Mammary epithelial cell (primary cell): ENCODE measurements at regions not wholly inside any gene's neighbourhood (a gene's known extent, or its start where the extent isn't known, plus 50 kb on each side); places are given as distances from the start of the nearest gene placed in this dataset.

Experiments used
- EZH2 ChIP-seq: IDR thresholded peaks from 2 replicates; pipeline ENCODE4 v1.6.1; 2012; ENCODE audit warnings: low read length, inconsistent platforms, borderline replicate concordance
- TF ChIP-seq, protein P1 (sequence below), 2 donors: IDR thresholded peaks in 1 of 2; conservative IDR thresholded peaks in 1 of 2; 2 replicates each; pipeline ENCODE4 v1.5.1; 2011 to 2012; ENCODE audit warnings: inconsistent platforms in 2 of 2, low read length in 2 of 2, mild to moderate bottlenecking in 2 of 2, control low read depth in 1 of 2, low read depth in 1 of 2; ENCODE audit not compliant: insufficient read depth in 1 of 2; ENCODE audit errors: extremely low read depth in 1 of 2

DNA sequence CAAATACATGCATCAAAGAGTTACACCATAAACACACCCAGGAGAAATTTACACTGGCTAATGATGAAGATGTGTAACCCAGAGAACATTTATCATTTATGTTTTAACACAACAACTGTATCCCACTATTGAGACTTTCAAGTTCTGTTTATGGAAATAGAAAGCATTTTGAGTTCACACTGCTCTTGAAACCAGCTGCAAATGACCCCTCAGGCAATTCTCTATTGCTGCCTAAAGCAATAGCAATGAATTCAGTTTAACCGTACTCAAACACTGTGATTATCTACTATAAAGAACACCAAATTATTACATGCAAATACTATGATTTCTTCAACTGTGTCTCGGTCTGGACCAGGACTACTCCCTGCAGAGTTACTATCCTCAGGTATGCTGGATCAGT lies 452.7 kb upstream of the NRXN1 start:
- no peak for TF ChIP-seq EZH2
- TF ChIP-seq, protein P1, sequence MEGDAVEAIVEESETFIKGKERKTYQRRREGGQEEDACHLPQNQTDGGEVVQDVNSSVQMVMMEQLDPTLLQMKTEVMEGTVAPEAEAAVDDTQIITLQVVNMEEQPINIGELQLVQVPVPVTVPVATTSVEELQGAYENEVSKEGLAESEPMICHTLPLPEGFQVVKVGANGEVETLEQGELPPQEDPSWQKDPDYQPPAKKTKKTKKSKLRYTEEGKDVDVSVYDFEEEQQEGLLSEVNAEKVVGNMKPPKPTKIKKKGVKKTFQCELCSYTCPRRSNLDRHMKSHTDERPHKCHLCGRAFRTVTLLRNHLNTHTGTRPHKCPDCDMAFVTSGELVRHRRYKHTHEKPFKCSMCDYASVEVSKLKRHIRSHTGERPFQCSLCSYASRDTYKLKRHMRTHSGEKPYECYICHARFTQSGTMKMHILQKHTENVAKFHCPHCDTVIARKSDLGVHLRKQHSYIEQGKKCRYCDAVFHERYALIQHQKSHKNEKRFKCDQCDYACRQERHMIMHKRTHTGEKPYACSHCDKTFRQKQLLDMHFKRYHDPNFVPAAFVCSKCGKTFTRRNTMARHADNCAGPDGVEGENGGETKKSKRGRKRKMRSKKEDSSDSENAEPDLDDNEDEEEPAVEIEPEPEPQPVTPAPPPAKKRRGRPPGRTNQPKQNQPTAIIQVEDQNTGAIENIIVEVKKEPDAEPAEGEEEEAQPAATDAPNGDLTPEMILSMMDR (conservative IDR thresholded peaks at IDR 0.05 in 1 of 2, IDR thresholded peaks at IDR 0.05 in 1 of 2; ENCODE audit: extremely low read depth in 1 of 2, insufficient read depth in 1 of 2, low read depth in 1 of 2, low read length in 2 of 2): no peak
